ENCODE measurements at regions not wholly inside any gene's neighbourhood (a gene's known extent, or its start where the extent isn't known, plus 50 kb on each side); places are given as distances from the start of the nearest gene placed in this dataset.

- H3K27me3 Mint-ChIP-seq (ENCODE audit: low read depth in 2 of 2) = peaks cover 0 to 3% of the 10 kb centered on the region in 2 donors
- H3K9me3 Mint-ChIP-seq = peaks cover 0 to 3% of the 10 kb centered on the region in 2 donors
- H3K36me3 Mint-ChIP-seq = no peaks in the 10 kb centered on the region
- Histone ChIP-seq H3K27me3 (ENCODE audit: control insufficient read depth, insufficient read depth, low read length) (no peaks in the 10 kb centered on the region), H3K27ac (ENCODE audit: low read length) (no peak overlapping the region), H3K9me3 (ENCODE audit: control insufficient read depth, insufficient read depth, low read length) (no peaks in the 10 kb centered on the region), H3K4me1 (ENCODE audit: control insufficient read depth, insufficient read depth, low read length) (no peaks in the 10 kb centered on the region), H3K36me3 (ENCODE audit: control insufficient read depth, insufficient read depth, low read length) (no peaks in the 10 kb centered on the region), H3K4me3 (ENCODE audit: low read length) (no peak overlapping the region)
- intact Hi-C loops (cut with micrococcal nuclease) = no loop called here
- H3K4me1 Mint-ChIP-seq = no peaks in the 10 kb centered on the region
- H3K4me3 Mint-ChIP-seq = no peak overlapping the region
- no peak overlapping the region for H3K27ac Mint-ChIP-seq
- TF ChIP-seq, protein P1, sequence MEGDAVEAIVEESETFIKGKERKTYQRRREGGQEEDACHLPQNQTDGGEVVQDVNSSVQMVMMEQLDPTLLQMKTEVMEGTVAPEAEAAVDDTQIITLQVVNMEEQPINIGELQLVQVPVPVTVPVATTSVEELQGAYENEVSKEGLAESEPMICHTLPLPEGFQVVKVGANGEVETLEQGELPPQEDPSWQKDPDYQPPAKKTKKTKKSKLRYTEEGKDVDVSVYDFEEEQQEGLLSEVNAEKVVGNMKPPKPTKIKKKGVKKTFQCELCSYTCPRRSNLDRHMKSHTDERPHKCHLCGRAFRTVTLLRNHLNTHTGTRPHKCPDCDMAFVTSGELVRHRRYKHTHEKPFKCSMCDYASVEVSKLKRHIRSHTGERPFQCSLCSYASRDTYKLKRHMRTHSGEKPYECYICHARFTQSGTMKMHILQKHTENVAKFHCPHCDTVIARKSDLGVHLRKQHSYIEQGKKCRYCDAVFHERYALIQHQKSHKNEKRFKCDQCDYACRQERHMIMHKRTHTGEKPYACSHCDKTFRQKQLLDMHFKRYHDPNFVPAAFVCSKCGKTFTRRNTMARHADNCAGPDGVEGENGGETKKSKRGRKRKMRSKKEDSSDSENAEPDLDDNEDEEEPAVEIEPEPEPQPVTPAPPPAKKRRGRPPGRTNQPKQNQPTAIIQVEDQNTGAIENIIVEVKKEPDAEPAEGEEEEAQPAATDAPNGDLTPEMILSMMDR (IDR thresholded peaks at IDR 0.05) = no peak
- no peak for DNase-seq
- ATAC-seq = no peak
These were observed 132.4 kb downstream of the TXNL1 start for GRCh38 chr18:56505971-56506370.

DNA sequence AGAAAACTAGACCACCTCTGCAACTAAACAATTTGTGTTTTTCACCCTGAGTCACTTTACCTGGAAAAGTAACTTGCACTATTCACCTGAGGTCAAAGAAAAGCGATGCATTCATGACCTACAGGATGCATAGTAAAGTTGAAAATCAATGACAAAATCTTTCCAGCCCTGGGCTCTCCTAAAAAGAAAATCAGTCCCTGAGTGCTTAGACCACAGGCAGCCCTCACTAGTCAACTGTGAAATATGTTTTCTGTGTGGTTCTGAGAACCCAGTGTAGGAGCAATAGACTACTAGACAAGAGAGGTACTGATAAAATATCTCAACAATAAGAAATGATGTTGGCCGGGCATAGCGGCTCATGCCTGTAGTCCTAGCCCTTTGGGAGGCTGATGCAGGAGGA is 133.1 kb downstream of the TXNL1 start:
- ATAC-seq = no peak

GRCh38 chr18:56501896-56502295 is 136.5 kb downstream of the TXNL1 start:
- WGBS (ENCODE audit: insufficient coverage) = 88% methylated on average over 1 of the region's 3 CpGs
- Mint-ChIP-seq H3K36me3 (no peaks in the 10 kb centered on the region), H3K27me3 (ENCODE audit: low read depth in 2 of 2) (peaks cover 0 to 7% of the 10 kb centered on the region in 2 donors), H3K9me3 (peaks cover 0 to 3% of the 10 kb centered on the region in 2 donors), H3K4me1 (no peaks in the 10 kb centered on the region), H3K27ac (no peak overlapping the region), H3K4me3 (no peak overlapping the region)
- no peak for DNase-seq
- Histone ChIP-seq H3K36me3 (ENCODE audit: control insufficient read depth, insufficient read depth, low read length) (no peaks in the 10 kb centered on the region), H3K27ac (ENCODE audit: low read length) (no peak overlapping the region), H3K4me1 (ENCODE audit: control insufficient read depth, insufficient read depth, low read length) (no peaks in the 10 kb centered on the region), H3K9me3 (ENCODE audit: control insufficient read depth, insufficient read depth, low read length) (no peaks in the 10 kb centered on the region), H3K4me3 (ENCODE audit: low read length) (no peak overlapping the region), H3K27me3 (ENCODE audit: control insufficient read depth, insufficient read depth, low read length) (no peaks in the 10 kb centered on the region)
- no peak for ATAC-seq
- TF ChIP-seq, protein P1 (IDR thresholded peaks at IDR 0.05) = no peak
- intact Hi-C loops (cut with micrococcal nuclease) = no loop called here

More for the DNA sequence above, 133.1 kb downstream of the TXNL1 start:
- H3K4me3 Mint-ChIP-seq = no peak overlapping the region
- H3K9me3 ChIP-seq (ENCODE audit: control insufficient read depth, insufficient read depth, low read length) = no peaks in the 10 kb centered on the region
- H3K36me3 Mint-ChIP-seq = no peaks in the 10 kb centered on the region
- no peaks in the 10 kb centered on the region for H3K4me1 ChIP-seq (ENCODE audit: control insufficient read depth, insufficient read depth, low read length)
- no peaks in the 10 kb centered on the region for H3K4me1 Mint-ChIP-seq
- H3K27me3 ChIP-seq (ENCODE audit: control insufficient read depth, insufficient read depth, low read length) = no peaks in the 10 kb centered on the region
- WGBS (ENCODE audit: insufficient coverage) = 80% methylated on average over 3 of the region's 3 CpGs
- H3K36me3 ChIP-seq (ENCODE audit: control insufficient read depth, insufficient read depth, low read length) = no peaks in the 10 kb centered on the region
- H3K9me3 Mint-ChIP-seq = peaks cover 0 to 3% of the 10 kb centered on the region in 2 donors
- H3K4me3 ChIP-seq (ENCODE audit: low read length) = no peak overlapping the region
- H3K27ac Mint-ChIP-seq = no peak overlapping the region
- no peak overlapping the region for H3K27ac ChIP-seq (ENCODE audit: low read length)
- peaks cover 0 to 3% of the 10 kb centered on the region in 2 donors for H3K27me3 Mint-ChIP-seq (ENCODE audit: low read depth in 2 of 2)
- DNase-seq = no peak
- intact Hi-C loops (cut with micrococcal nuclease) = no loop called here
- TF ChIP-seq, protein P1 (IDR thresholded peaks at IDR 0.05) = no peak

DNA sequence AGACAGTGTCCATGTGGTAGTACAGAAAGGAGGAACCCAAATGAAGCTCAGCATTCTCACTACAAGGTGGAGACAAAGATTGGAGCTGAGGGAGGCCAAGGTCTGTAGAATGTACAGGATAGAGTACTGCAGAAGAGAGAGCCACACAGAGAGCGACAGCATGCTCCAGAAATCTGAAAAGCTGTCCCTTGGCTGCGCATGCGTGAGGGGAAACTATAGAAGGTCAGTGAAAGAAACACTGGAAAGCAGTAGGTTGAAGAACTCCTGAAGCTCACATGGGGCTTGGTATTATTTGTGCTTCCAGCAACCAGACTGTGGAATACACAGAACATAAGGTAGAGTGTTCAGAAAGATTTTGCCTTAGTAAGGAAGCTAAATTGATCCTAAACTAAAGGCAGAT is 142.5 kb downstream of the TXNL1 start:
- Histone ChIP-seq H3K36me3 (ENCODE audit: control insufficient read depth, insufficient read depth, low read length) (no peaks in the 10 kb centered on the region), H3K27ac (ENCODE audit: low read length) (no peak overlapping the region), H3K4me3 (ENCODE audit: low read length) (no peak overlapping the region), H3K27me3 (ENCODE audit: control insufficient read depth, insufficient read depth, low read length) (no peaks in the 10 kb centered on the region), H3K4me1 (ENCODE audit: control insufficient read depth, insufficient read depth, low read length) (no peaks in the 10 kb centered on the region), H3K9me3 (ENCODE audit: control insufficient read depth, insufficient read depth, low read length) (no peaks in the 10 kb centered on the region)
- no peak for DNase-seq
- H3K27me3 Mint-ChIP-seq (ENCODE audit: low read depth in 2 of 2) = peaks cover 11 to 22% of the 10 kb centered on the region in 2 donors
- H3K9me3 Mint-ChIP-seq = peaks cover 0 to 2% of the 10 kb centered on the region in 2 donors
- ATAC-seq = no peak
- no peak overlapping the region for H3K4me3 Mint-ChIP-seq
- intact Hi-C loops (cut with micrococcal nuclease) = no loop called here
- WGBS (ENCODE audit: insufficient coverage) = 99% methylated on average over 3 of the region's 3 CpGs
- TF ChIP-seq, protein P1 (IDR thresholded peaks at IDR 0.05) = no peak
- no peaks in the 10 kb centered on the region for H3K4me1 Mint-ChIP-seq
- no peaks in the 10 kb centered on the region for H3K36me3 Mint-ChIP-seq
- no peak overlapping the region for H3K27ac Mint-ChIP-seq
